Activated naive CD4-positive, alpha-beta T cell treated with anti-CD3 and anti-CD28 coated beads, Interleukin-2, amount 10 ng/mL, durations not matched to agents 7 days and 5 days (primary cell): ENCODE measurements at regions not wholly inside any gene's neighbourhood (a gene's known extent, or its start where the extent isn't known, plus 50 kb on each side); places are given as distances from the start of the nearest gene placed in this dataset.
A peak's percentile ranks its signal among the peaks of the same experiment; 100 is the strongest.
"Not testable (repeated sequence)": the region's sequence is repeated elsewhere in the genome, so short reads cannot be mapped to it uniquely, and the experiment has no call there.

Experiments
- CTCF ChIA-PET: fragments of 350-600 bp; sonication (Branson Sonifier 250); formaldehyde crosslinking; loops from one replicate; lab custom pipeline; 2021; ENCODE audit warnings: antibody characterized with exemption; lab: Charles Lee
- DNase-seq: peaks from one replicate; pipeline ENCODE4 v3.0.0-alpha.2; 2020
- H3K27ac Mint-ChIP-seq: one replicate; pipeline ENCODE4 v1.8.0; 2021; ENCODE audit warnings: mild to moderate bottlenecking, moderate library complexity, mixed read lengths
- H3K27me3 Mint-ChIP-seq: one replicate; pipeline ENCODE4 v1.8.0; 2021; ENCODE audit warnings: mild to moderate bottlenecking, mixed read lengths
- H3K36me3 Mint-ChIP-seq: one replicate; pipeline ENCODE4 v1.8.0; 2021; ENCODE audit warnings: mixed read lengths
- H3K4me1 Mint-ChIP-seq: one replicate; pipeline ENCODE4 v1.8.0; 2021; ENCODE audit warnings: mixed read lengths
- H3K4me3 Mint-ChIP-seq: one replicate; pipeline ENCODE4 v1.8.0; 2021; ENCODE audit warnings: mild to moderate bottlenecking, moderate library complexity, mixed read lengths
- H3K9me3 Mint-ChIP-seq: one replicate; pipeline ENCODE4 v1.8.0; 2021; ENCODE audit warnings: mixed read lengths

DNA sequence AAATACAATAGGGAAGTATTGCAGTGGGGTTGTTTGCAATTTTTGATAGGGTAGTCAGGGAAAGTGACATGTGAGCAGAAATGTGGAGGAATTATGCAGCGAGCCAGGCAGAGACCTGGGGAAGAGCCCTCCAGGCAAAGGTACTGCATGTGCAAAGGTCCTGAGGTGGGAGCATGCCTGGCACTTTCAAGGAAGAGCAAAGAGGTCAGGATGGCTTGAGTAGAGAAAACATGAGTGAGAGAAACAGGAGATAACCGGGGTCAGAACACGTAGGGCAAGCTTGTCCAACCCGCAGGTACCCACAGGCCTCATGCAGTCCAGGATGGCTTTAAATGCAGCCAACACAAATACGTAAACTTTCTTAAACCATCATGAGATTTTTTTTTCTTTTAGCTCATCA is 71.0 kb downstream of the COQ2 start:
- peaks cover 22% of the 10 kb centered on the region for H3K9me3 Mint-ChIP-seq
- H3K4me3 Mint-ChIP-seq = no peak overlapping the region
- peak overlapping the region; percentile 97 for H3K27ac Mint-ChIP-seq
- DNase-seq = no peak
- H3K27me3 Mint-ChIP-seq = peaks cover 4% of the 10 kb centered on the region
- H3K36me3 Mint-ChIP-seq = peaks cover 40% of the 10 kb centered on the region
- peaks cover 94% of the 10 kb centered on the region for H3K4me1 Mint-ChIP-seq
- CTCF ChIA-PET = no interaction called here

DNA sequence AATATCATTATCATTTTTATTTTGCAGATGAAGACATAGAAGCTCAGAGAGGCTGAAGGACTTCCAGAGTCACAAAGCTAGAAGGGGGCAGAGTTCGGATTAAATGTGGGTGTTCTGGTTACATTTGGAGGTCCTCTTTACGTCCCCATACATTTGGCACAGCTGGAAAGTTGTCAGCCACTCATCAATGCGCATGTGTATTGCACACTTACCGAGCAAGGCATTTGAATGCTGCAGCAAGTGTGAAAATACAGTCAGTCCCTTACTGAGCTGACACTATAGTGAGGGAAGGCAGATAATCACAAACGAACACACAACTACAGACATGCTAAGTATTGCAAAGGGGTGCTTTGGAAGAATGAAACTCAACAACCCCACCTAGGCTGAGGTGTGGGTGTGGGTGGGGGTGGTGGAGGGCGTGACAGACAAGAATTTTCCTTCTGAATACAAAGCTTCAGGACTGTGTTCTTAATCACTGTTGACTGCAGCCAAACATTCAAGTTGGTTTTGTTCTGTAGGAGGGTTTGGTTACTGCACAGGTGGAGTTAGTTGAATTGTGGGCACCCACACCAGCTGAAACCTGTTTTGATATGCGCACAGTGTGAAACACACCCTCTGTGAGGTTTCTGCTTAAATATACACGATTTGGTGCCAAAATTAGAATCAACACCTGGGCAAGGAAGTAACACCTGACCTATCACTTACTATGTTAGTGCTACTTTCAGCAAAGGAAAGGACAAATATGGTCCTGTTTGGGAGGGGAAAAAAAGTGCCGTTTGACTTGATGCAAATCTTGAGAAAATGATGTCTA is 72.4 kb downstream of the COQ2 start:
- Mint-ChIP-seq H3K36me3 (peaks cover 43% of the 10 kb centered on the region), H3K9me3 (peaks cover 24% of the 10 kb centered on the region), H3K4me1 (peaks cover 84% of the 10 kb centered on the region), H3K27ac (peak overlapping the region; percentile 97), H3K27me3 (peaks cover 4% of the 10 kb centered on the region), H3K4me3 (peak overlapping the region; percentile 52)
- DNase-seq = peak; percentile 83
- CTCF ChIA-PET = no interaction called here

DNA sequence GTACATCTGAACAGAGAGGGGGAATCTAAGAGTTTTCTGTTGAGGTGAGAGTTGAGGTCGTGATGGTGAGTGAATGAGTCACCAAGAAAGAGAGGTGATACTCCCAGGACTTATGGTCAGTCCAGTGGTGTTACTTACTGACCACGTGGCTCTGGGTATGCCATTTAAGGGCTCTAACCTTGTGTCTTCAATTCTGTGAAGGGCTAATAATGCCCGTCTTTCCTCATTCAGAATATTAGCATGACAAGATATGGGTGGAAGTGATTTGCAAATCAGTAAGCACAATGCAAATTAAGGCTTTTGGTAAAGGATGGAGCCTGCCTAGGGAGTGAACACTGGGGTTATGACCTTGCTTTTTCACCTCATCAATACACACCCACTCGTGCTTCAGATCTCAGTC is 75.2 kb downstream of the COQ2 start:
- H3K36me3 Mint-ChIP-seq = peaks cover 28% of the 10 kb centered on the region
- peaks cover 18% of the 10 kb centered on the region for H3K9me3 Mint-ChIP-seq
- DNase-seq = no peak
- H3K4me1 Mint-ChIP-seq = peaks cover 57% of the 10 kb centered on the region
- no peak overlapping the region for H3K27ac Mint-ChIP-seq
- peaks cover 4% of the 10 kb centered on the region for H3K27me3 Mint-ChIP-seq
- CTCF ChIA-PET = no interaction called here
- H3K4me3 Mint-ChIP-seq = no peak overlapping the region

- Mint-ChIP-seq H3K4me1 (peaks cover 54% of the 10 kb centered on the region), H3K36me3 (peaks cover 25% of the 10 kb centered on the region), H3K27ac (no peak overlapping the region), H3K9me3 (peaks cover 17% of the 10 kb centered on the region), H3K4me3 (no peak overlapping the region), H3K27me3 (peaks cover 4% of the 10 kb centered on the region)
- no peak for DNase-seq
- CTCF ChIA-PET = interaction anchor here (0.7 kb wide), 1 partner anchor 9 kb away, joined by 3 read pairs; no protein-coding TSS in a partner anchor
These were observed 75.9 kb downstream of the COQ2 start for GRCh38 chr4:83208371-83209365.

GRCh38 chr4:83207497-83208101 is 77.0 kb downstream of the COQ2 start:
- DNase-seq = no peak
- peaks cover 16% of the 10 kb centered on the region for H3K36me3 Mint-ChIP-seq
- peaks cover 4% of the 10 kb centered on the region for H3K27me3 Mint-ChIP-seq
- CTCF ChIA-PET = no interaction called here
- peaks cover 43% of the 10 kb centered on the region for H3K4me1 Mint-ChIP-seq
- H3K4me3 Mint-ChIP-seq = no peak overlapping the region
- peaks cover 10% of the 10 kb centered on the region for H3K9me3 Mint-ChIP-seq
- peak overlapping the region; percentile 46 for H3K27ac Mint-ChIP-seq

GRCh38 chr4:83205760-83206159 is 78.8 kb downstream of the COQ2 start:
- Mint-ChIP-seq H3K27me3 (peaks cover 4% of the 10 kb centered on the region), H3K4me1 (peaks cover 25% of the 10 kb centered on the region), H3K27ac (no peak overlapping the region), H3K4me3 (no peak overlapping the region), H3K36me3 (peaks cover 15% of the 10 kb centered on the region), H3K9me3 (peaks cover 9% of the 10 kb centered on the region)
- DNase-seq = no peak
- CTCF ChIA-PET = no interaction called here

DNA sequence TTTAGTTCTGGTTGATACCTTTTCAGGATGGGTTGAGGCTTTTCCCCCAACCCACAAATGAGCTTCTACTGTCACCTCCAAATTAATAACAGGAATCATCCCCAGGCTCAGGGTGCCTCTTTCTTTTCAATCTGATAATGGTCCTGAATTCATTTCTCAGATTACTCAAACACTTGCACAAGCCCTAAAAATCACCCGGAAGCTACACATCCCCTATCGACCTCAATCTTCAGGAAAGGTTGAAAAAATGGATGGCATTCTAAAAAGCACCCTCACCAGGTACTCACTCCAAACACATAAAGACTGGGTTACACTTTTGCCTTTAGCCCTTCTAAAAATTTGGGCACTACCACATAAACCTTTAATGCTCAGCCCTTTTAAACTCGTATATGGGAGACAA is 79.9 kb downstream of the COQ2 start:
- DNase-seq = no peak
- H3K27ac Mint-ChIP-seq = no peak overlapping the region
- peaks cover 14% of the 10 kb centered on the region for H3K4me1 Mint-ChIP-seq
- no peak overlapping the region for H3K4me3 Mint-ChIP-seq
- peaks cover 2% of the 10 kb centered on the region for H3K27me3 Mint-ChIP-seq
- peaks cover 8% of the 10 kb centered on the region for H3K9me3 Mint-ChIP-seq
- peaks cover 13% of the 10 kb centered on the region for H3K36me3 Mint-ChIP-seq
- CTCF ChIA-PET = no interaction called here

DNA sequence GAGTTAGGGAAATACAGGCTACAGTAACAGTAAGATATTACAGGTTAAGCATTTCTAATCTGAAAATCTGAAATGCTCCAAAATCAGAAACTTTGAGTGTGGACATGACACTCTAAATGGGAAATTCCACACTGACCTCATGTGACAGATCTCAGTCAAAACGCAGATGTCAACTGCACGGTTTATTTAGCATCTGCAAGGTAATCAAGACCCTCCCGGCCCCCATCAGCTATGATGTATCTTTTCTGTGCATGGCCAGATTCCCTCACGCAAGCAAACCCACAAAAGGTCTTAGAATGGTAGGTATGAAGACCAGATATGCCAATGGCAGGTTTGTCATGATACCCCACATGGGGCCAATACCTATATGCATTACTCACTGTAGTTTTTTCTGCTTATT is 82.8 kb downstream of the COQ2 start:
- Mint-ChIP-seq H3K27ac (no peak overlapping the region), H3K4me3 (no peak overlapping the region), H3K36me3 (peaks cover 6% of the 10 kb centered on the region), H3K27me3 (no peaks in the 10 kb centered on the region), H3K4me1 (peaks cover 11% of the 10 kb centered on the region), H3K9me3 (peaks cover 1% of the 10 kb centered on the region)
- DNase-seq = no peak
- CTCF ChIA-PET = no interaction called here

GRCh38 chr4:83197555-83198235 is 83.2 kb upstream of the PLAC8 start:
- no peak overlapping the region for H3K4me3 Mint-ChIP-seq
- DNase-seq = no peak
- H3K9me3 Mint-ChIP-seq = peaks cover 5% of the 10 kb centered on the region
- H3K4me1 Mint-ChIP-seq = peaks cover 14% of the 10 kb centered on the region
- H3K36me3 Mint-ChIP-seq = peaks cover 9% of the 10 kb centered on the region
- CTCF ChIA-PET = interaction anchor here (1.4 kb wide), 1 partner anchor 8 kb away, joined by 3 read pairs; no protein-coding TSS in a partner anchor
- H3K27ac Mint-ChIP-seq = no peak overlapping the region
- no peaks in the 10 kb centered on the region for H3K27me3 Mint-ChIP-seq

- H3K9me3 Mint-ChIP-seq = peaks cover 5% of the 10 kb centered on the region
- CTCF ChIA-PET = interaction anchor here (1.4 kb wide), 1 partner anchor 8 kb away, joined by 3 read pairs; no protein-coding TSS in a partner anchor
- H3K4me3 Mint-ChIP-seq = no peak overlapping the region
- DNase-seq = no peak
- no peaks in the 10 kb centered on the region for H3K27me3 Mint-ChIP-seq
- H3K36me3 Mint-ChIP-seq = peaks cover 9% of the 10 kb centered on the region
- H3K4me1 Mint-ChIP-seq = peaks cover 14% of the 10 kb centered on the region
- H3K27ac Mint-ChIP-seq = no peak overlapping the region
These were observed 82.4 kb upstream of the PLAC8 start for GRCh38 chr4:83196921-83197320.

GRCh38 chr4:83195269-83195668 is 80.7 kb upstream of the PLAC8 start:
- no peak overlapping the region for H3K27ac Mint-ChIP-seq
- H3K4me1 Mint-ChIP-seq = peaks cover 14% of the 10 kb centered on the region
- no peak overlapping the region for H3K4me3 Mint-ChIP-seq
- H3K9me3 Mint-ChIP-seq = peaks cover 5% of the 10 kb centered on the region
- no peaks in the 10 kb centered on the region for H3K27me3 Mint-ChIP-seq
- DNase-seq = no peak
- CTCF ChIA-PET = no interaction called here
- H3K36me3 Mint-ChIP-seq = peaks cover 9% of the 10 kb centered on the region

GRCh38 chr4:83194588-83194987 is 80.1 kb upstream of the PLAC8 start:
- H3K27ac Mint-ChIP-seq, H3K4me3 Mint-ChIP-seq, H3K27me3 Mint-ChIP-seq, H3K36me3 Mint-ChIP-seq, CTCF ChIA-PET, H3K9me3 Mint-ChIP-seq, DNase-seq: not testable (repeated sequence)
- H3K4me1 Mint-ChIP-seq = peaks cover 15% of the 10 kb centered on the region

DNA sequence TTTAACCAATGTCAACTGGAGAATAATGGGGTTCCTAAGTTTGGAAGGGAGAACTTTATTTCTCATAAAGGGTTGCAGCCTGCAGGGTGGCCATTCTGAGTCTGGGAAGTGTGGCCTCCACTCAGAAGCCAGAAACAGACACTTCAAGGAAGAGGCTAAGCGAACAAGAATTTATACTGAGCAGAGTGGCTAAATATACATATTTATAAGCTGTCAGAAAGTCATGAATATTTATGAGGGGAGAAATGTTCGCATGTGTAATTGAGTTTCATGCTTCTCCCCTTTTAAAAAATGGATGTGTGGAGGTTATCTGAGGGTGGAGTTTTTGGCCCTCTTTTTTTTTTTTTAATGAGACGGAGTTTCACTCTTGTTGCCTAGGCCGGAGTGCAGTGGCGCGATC is 78.1 kb upstream of the PLAC8 start:
- no peaks in the 10 kb centered on the region for H3K27me3 Mint-ChIP-seq
- H3K27ac Mint-ChIP-seq = no peak overlapping the region
- peaks cover 5% of the 10 kb centered on the region for H3K9me3 Mint-ChIP-seq
- H3K4me3 Mint-ChIP-seq = no peak overlapping the region
- peaks cover 8% of the 10 kb centered on the region for H3K36me3 Mint-ChIP-seq
- peaks cover 15% of the 10 kb centered on the region for H3K4me1 Mint-ChIP-seq
- no peak for DNase-seq
- CTCF ChIA-PET = no interaction called here
